ENCODE measurements at regions not wholly inside any gene's neighbourhood (a gene's known extent, or its start where the extent isn't known, plus 50 kb on each side); places are given as distances from the start of the nearest gene placed in this dataset.

- no peak overlapping the region for H3K4me3 ChIP-seq (ENCODE audit: low read depth, low read length)
- TF ChIP-seq CTCF (IDR thresholded peaks at IDR 0.05; ENCODE audit: control insufficient read depth, extremely low read depth, insufficient read depth), result no peak
- DNase-seq (ENCODE audit: low read depth), result no peak
These were observed 292.1 kb downstream of the GPD2 start for GRCh38 chr2:156728328-156728727.

- no peak overlapping the region for H3K4me3 ChIP-seq (ENCODE audit: low read depth, low read length)
- DNase-seq (ENCODE audit: low read depth), result no peak
- no peak for TF ChIP-seq CTCF (IDR thresholded peaks at IDR 0.05; ENCODE audit: control insufficient read depth, extremely low read depth, insufficient read depth)
These were observed 295.3 kb downstream of the GPD2 start for GRCh38 chr2:156731506-156731905.

GRCh38 chr2:156736950-156737349, 300.8 kb downstream of the GPD2 start:
- no peak for DNase-seq (ENCODE audit: low read depth)
- H3K4me3 ChIP-seq (ENCODE audit: low read depth, low read length), result no peak overlapping the region
- TF ChIP-seq CTCF (IDR thresholded peaks at IDR 0.05; ENCODE audit: control insufficient read depth, extremely low read depth, insufficient read depth), result no peak

GRCh38 chr2:156739301-156739700, 303.1 kb downstream of the GPD2 start:
- TF ChIP-seq CTCF (IDR thresholded peaks at IDR 0.05; ENCODE audit: control insufficient read depth, extremely low read depth, insufficient read depth), result no peak
- DNase-seq (ENCODE audit: low read depth), result no peak
- H3K4me3 ChIP-seq (ENCODE audit: low read depth, low read length), result no peak overlapping the region

- TF ChIP-seq CTCF (IDR thresholded peaks at IDR 0.05; ENCODE audit: control insufficient read depth, extremely low read depth, insufficient read depth), result no peak
- H3K4me3 ChIP-seq (ENCODE audit: low read depth, low read length), result no peak overlapping the region
- DNase-seq (ENCODE audit: low read depth), result no peak
These were observed 309.4 kb downstream of the GPD2 start for GRCh38 chr2:156745619-156746018.

GRCh38 chr2:156748221-156748620, 312.0 kb downstream of the GPD2 start:
- no peak for DNase-seq (ENCODE audit: low read depth)
- TF ChIP-seq CTCF (IDR thresholded peaks at IDR 0.05; ENCODE audit: control insufficient read depth, extremely low read depth, insufficient read depth), result no peak
- no peak overlapping the region for H3K4me3 ChIP-seq (ENCODE audit: low read depth, low read length)

- no peak for DNase-seq (ENCODE audit: low read depth)
- no peak for TF ChIP-seq CTCF (IDR thresholded peaks at IDR 0.05; ENCODE audit: control insufficient read depth, extremely low read depth, insufficient read depth)
- no peak overlapping the region for H3K4me3 ChIP-seq (ENCODE audit: low read depth, low read length)
These were observed 315.9 kb downstream of the GPD2 start for GRCh38 chr2:156752042-156752441.
